ENCODE measurements at regions not wholly inside any gene's neighbourhood (a gene's known extent, or its start where the extent isn't known, plus 50 kb on each side); places are given as distances from the start of the nearest gene placed in this dataset.
"Not testable (repeated sequence)": the region's sequence is repeated elsewhere in the genome, so short reads cannot be mapped to it uniquely, and the experiment has no call there.

- Histone ChIP-seq H3K4me3 (ENCODE audit: low read depth, low read length) (no peak overlapping the region), H3K36me3 (no peaks in the 10 kb centered on the region), H3K27me3 (no peaks in the 10 kb centered on the region), H3K9me3 (no peaks in the 10 kb centered on the region), H3K4me1 (no peaks in the 10 kb centered on the region)
- DNase-seq = no peak
- no peak for TF ChIP-seq CTCF (IDR thresholded peaks at IDR 0.05; ENCODE audit: low read depth, low read length)
Observed at GRCh38 chr1:147052677-147053076, 114.6 kb downstream of the NBPF12 start.

- TF ChIP-seq CTCF (IDR thresholded peaks at IDR 0.05; ENCODE audit: low read depth, low read length) = no peak
Observed at GRCh38 chr1:147052143-147052542, 114.0 kb downstream of the NBPF12 start.

GRCh38 chr1:147051136-147051535 is 113.0 kb downstream of the NBPF12 start:
- no peaks in the 10 kb centered on the region for H3K36me3 ChIP-seq
- TF ChIP-seq CTCF (IDR thresholded peaks at IDR 0.05; ENCODE audit: low read depth, low read length) = no peak
- H3K4me3 ChIP-seq (ENCODE audit: low read depth, low read length) = no peak overlapping the region
- DNase-seq = no peak
- no peaks in the 10 kb centered on the region for H3K4me1 ChIP-seq
- H3K27me3 ChIP-seq = no peaks in the 10 kb centered on the region
- H3K9me3 ChIP-seq = no peaks in the 10 kb centered on the region

More at GRCh38 chr1:147052143-147052542, 114.0 kb downstream of the NBPF12 start:
- no peak overlapping the region for H3K4me3 ChIP-seq (ENCODE audit: low read depth, low read length)
- no peak for DNase-seq
- no peaks in the 10 kb centered on the region for H3K27me3 ChIP-seq
- no peaks in the 10 kb centered on the region for H3K9me3 ChIP-seq
- H3K36me3 ChIP-seq = no peaks in the 10 kb centered on the region
- H3K4me1 ChIP-seq = no peaks in the 10 kb centered on the region

- H3K36me3 ChIP-seq = no peaks in the 10 kb centered on the region
- no peak for DNase-seq
- TF ChIP-seq CTCF (IDR thresholded peaks at IDR 0.05; ENCODE audit: low read depth, low read length) = no peak
- H3K4me1 ChIP-seq = no peaks in the 10 kb centered on the region
- no peak overlapping the region for H3K4me3 ChIP-seq (ENCODE audit: low read depth, low read length)
- H3K9me3 ChIP-seq = no peaks in the 10 kb centered on the region
- H3K27me3 ChIP-seq = no peaks in the 10 kb centered on the region
Observed at GRCh38 chr1:147050654-147051053, 112.5 kb downstream of the NBPF12 start.

GRCh38 chr1:147046863-147047394 is 108.8 kb downstream of the NBPF12 start:
- H3K4me3 ChIP-seq (ENCODE audit: low read depth, low read length); H3K36me3 ChIP-seq; H3K9me3 ChIP-seq; H3K4me1 ChIP-seq; H3K27me3 ChIP-seq; DNase-seq: not testable (repeated sequence)

GRCh38 chr1:147046189-147046862 is 108.2 kb downstream of the NBPF12 start:
- TF ChIP-seq CTCF (IDR thresholded peaks at IDR 0.05; ENCODE audit: low read depth, low read length) = no peak
- H3K4me3 ChIP-seq (ENCODE audit: low read depth, low read length) = no peak overlapping the region

More at GRCh38 chr1:147046189-147046862, 108.2 kb downstream of the NBPF12 start:
- Histone ChIP-seq H3K9me3 (no peaks in the 10 kb centered on the region), H3K4me1 (no peaks in the 10 kb centered on the region), H3K36me3 (no peaks in the 10 kb centered on the region), H3K27me3 (no peaks in the 10 kb centered on the region)
- DNase-seq = no peak

Measured in BE2C (cell line).